K562 (cell line): ENCODE measurements at regions not wholly inside any gene's neighbourhood (a gene's known extent, or its start where the extent isn't known, plus 50 kb on each side); places are given as distances from the start of the nearest gene placed in this dataset.

Experiments
- ATAC-seq: fragments of 200-7000 bp; cut with Tn5 transposase; 3 replicates; pipeline ENCODE4 v1.9.1; 2020; ENCODE audit warnings: moderate library complexity
- BruUV-seq: library from RNA; stranded (reverse); fragments of 400-500 nt; replicated peaks from 2 replicates; lab custom pipeline; 2021; lab: Mats Ljungman, UMichigan
- CTCF ChIA-PET: fragments of 300-600 bp; formaldehyde crosslinking; extraction: SDS; loops from one replicate; lab custom pipeline; 2021; ENCODE audit warnings: low intra/inter-chr PET ratio; lab: Yijun Ruan, JAX
- POLR2A ChIA-PET: fragments of 300-600, 350-650 bp; sonication (Branson Sonifier 250); formaldehyde crosslinking; extraction: SDS; loops from one replicate; lab custom pipeline; 2021; ENCODE audit warnings: antibody characterized with exemption, inconsistent platforms; lab: Yijun Ruan, JAX
- DNase-seq, 4 experiments: peaks; one replicate each; pipeline versions ENCODE4 v3.0.0 to v3.0.0-alpha.2; 2011 to 2018; ENCODE audit warnings: low spot score in 3 of 4, mixed read lengths in 3 of 4; ENCODE audit errors: extremely low read depth in 1 of 4
- FAIRE-seq: peaks from 2 replicates; lab custom pipeline; 2011; peaks lifted over from hg19 to GRCh38; lab: Jason Lieb, UNC
- H2AFZ ChIP-seq: 2 replicates; pipeline ENCODE4 v1.6.0; 2011; ENCODE audit warnings: low read depth, low read length, control low read depth, inconsistent platforms
- H3K27ac ChIP-seq: fragments of 200-600 bp; 3 replicates; pipeline ENCODE4 v1.8.0; 2011; ENCODE audit warnings: low read depth, mild to moderate bottlenecking, control low read depth, inconsistent platforms, low read length, moderate library complexity, mixed read lengths; ENCODE audit errors: extremely low read depth
- H3K27me3 ChIP-seq, 2 experiments: fragments of 300-600 bp in 1 of 2; 2 replicates in 1 of 2; 3 replicates in 1 of 2; pipeline versions ENCODE4 v1.6.0 to v1.8.0; 2011; ENCODE audit warnings: inconsistent platforms in 2 of 2, low read length in 2 of 2, mild to moderate bottlenecking in 1 of 2, mixed read lengths in 1 of 2, moderate library complexity in 1 of 2; ENCODE audit not compliant: control insufficient read depth in 2 of 2, insufficient read depth in 2 of 2
- H3K36me3 ChIP-seq: fragments of 300-600 bp; 3 replicates; pipeline ENCODE4 v1.8.0; 2011; ENCODE audit warnings: mild to moderate bottlenecking, low read length, inconsistent platforms; ENCODE audit not compliant: control insufficient read depth, insufficient read depth
- H3K4me1 ChIP-seq, 2 experiments: fragments of 200-600 bp in 1 of 2; replicated peaks in 1 of 2; 2 replicates in 1 of 2; 3 replicates in 1 of 2; pipeline versions ENCODE4 v1.5.1 to v1.8.0; 2011; ENCODE audit warnings: inconsistent platforms in 2 of 2, low read length in 2 of 2, mild to moderate bottlenecking in 1 of 2, mixed read lengths in 1 of 2, moderate library complexity in 1 of 2; ENCODE audit not compliant: control insufficient read depth in 2 of 2, insufficient read depth in 2 of 2
- H3K4me2 ChIP-seq: 2 replicates; pipeline ENCODE4 v1.6.1; 2011; ENCODE audit warnings: low read length, control low read depth, inconsistent platforms, mixed read lengths; ENCODE audit not compliant: insufficient read depth
- H3K4me3 ChIP-seq: fragments of 200-600 bp; sonication (generic), shearing (Covaris generic); 2 replicates; pipeline ENCODE4 v1.5.1; 2016; ENCODE audit warnings: control low read depth, inconsistent platforms
- H3K79me2 ChIP-seq: fragments of 200-600 bp; 3 replicates; pipeline ENCODE4 v1.8.0; 2011; ENCODE audit warnings: low read length, inconsistent platforms; ENCODE audit not compliant: control insufficient read depth, insufficient read depth
- H3K9ac ChIP-seq, 2 experiments: 2 replicates each; pipeline versions ENCODE4 v1.6.0 to v1.6.1; 2011; ENCODE audit warnings: low read depth in 2 of 2, low read length in 2 of 2, control low read depth in 1 of 2, inconsistent platforms in 1 of 2, mild to moderate bottlenecking in 1 of 2, mixed read lengths in 1 of 2; ENCODE audit not compliant: insufficient read depth in 1 of 2
- H3K9me1 ChIP-seq: one replicate; pipeline ENCODE4 v1.6.0; 2011; ENCODE audit warnings: inconsistent platforms, mild to moderate bottlenecking, low read length, moderate library complexity; ENCODE audit not compliant: control insufficient read depth, insufficient read depth
- H3K9me3 ChIP-seq: replicated peaks from 2 replicates; pipeline ENCODE4 v1.5.1; 2011; ENCODE audit warnings: low read depth, low read length, inconsistent platforms; ENCODE audit not compliant: control insufficient read depth, insufficient read depth
- H4K20me1 ChIP-seq: replicated peaks from 2 replicates; pipeline ENCODE4 v1.6.1; 2011; ENCODE audit warnings: low read length, inconsistent platforms, mixed read lengths; ENCODE audit not compliant: control insufficient read depth, insufficient read depth
- CEBPG ChIP-seq, 3 experiments: fragments of 200-800 bp in 1 of 3; sonication (Bioruptor generic) in 1 of 3; sonication (generic) in 1 of 3; formaldehyde crosslinking in 1 of 3; IDR thresholded peaks in 2 of 3; conservative IDR thresholded peaks in 1 of 3; 2 replicates each; pipeline versions ENCODE4 v1.6.1 to v1.8.0; 2016 to 2022; ENCODE audit warnings: missing compliant biosample characterization in 2 of 3, missing genetic modification characterization in 2 of 3, mild to moderate bottlenecking in 1 of 3, missing genetic modification reagents in 1 of 3
- DDX20 ChIP-seq: fragments of 450-650 bp; IDR thresholded peaks from 2 replicates; pipeline ENCODE4 v1.6.1; 2016; ENCODE audit warnings: missing genetic modification characterization, low read depth, mild to moderate bottlenecking, missing compliant biosample characterization, moderate library complexity
- KDM1A ChIP-seq, 2 experiments: fragments of 450-650 bp; IDR thresholded peaks; 2 replicates each; pipeline ENCODE4 v1.6.1; 2016; ENCODE audit warnings: mild to moderate bottlenecking in 2 of 2
- SMAD2 ChIP-seq: fragments of 150-350 bp; IDR thresholded peaks from 2 replicates; pipeline ENCODE4 v1.6.1; 2014; ENCODE audit warnings: low read depth, mild to moderate bottlenecking, low read length
- SRSF7 ChIP-seq: fragments of 200-400 bp; formaldehyde crosslinking; optimal IDR thresholded peaks from 2 replicates; pipeline ENCODE3; 2017; ENCODE audit warnings: mild to moderate bottlenecking, low read depth, low read length
- XRCC4 ChIP-seq: IDR thresholded peaks from one replicate; pipeline ENCODE4 v1.6.1; 2011; ENCODE audit not compliant: insufficient read depth, insufficient read length; ENCODE audit errors: extremely low read depth
- ZFP30 ChIP-seq: fragments of 250-450 bp; sonication (Bioruptor Pico); IDR thresholded peaks from 2 replicates; pipeline ENCODE4 v1.8.0; 2022; ENCODE audit warnings: moderate library complexity, mild to moderate bottlenecking, inconsistent platforms, borderline replicate concordance
- WGBS: fragments of 100-300 bp; shearing (Covaris generic); methylation state at CpG from one replicate; pipeline ENCODE4 v1.1.6; 2016; ENCODE audit warnings: low coverage, mixed read lengths; ENCODE audit not compliant: insufficient coverage; ENCODE audit errors: missing lambda C conversion rate; 5-methylcytosine and 5-hydroxymethylcytosine counted together
- in situ Hi-C: fragments of 300-500 bp; cut with MboI; formaldehyde crosslinking; loops from 4 replicates; pipeline ENCODE4 v1.15.0; 2018; ENCODE audit warnings: inconsistent platforms, mixed read lengths
- intact Hi-C: fragments of 100-400 bp; cut with micrococcal nuclease; formaldehyde crosslinking; loops from 2 replicates; pipeline ENCODE4 v1.14.2; 2022
- TF ChIP-seq, protein P1 (sequence below), 2 experiments: IDR thresholded peaks; 2 replicates each; pipeline ENCODE4 v1.6.1; 2012; ENCODE audit warnings: improper control_type of control experiment in 2 of 2, low read depth in 2 of 2, low read length in 2 of 2, borderline replicate concordance in 1 of 2

DNA sequence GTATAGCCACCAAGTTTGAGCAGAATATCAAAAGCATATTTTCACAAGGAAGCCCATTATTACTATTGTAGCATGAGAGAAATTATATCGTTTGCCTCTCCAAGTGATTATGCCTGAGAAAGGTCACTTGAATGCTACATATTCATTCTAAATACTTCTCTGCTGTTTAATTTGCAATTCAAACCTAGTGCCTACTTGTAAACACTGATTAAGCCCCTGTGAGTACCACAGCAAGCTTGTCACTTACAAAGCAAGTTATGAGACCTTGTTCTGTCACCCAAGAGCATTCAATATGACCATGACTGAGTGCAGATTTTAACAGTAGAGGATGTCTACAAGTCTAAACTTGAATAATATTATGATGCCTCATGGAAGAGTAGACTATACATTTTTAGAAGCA lies 124.7 kb upstream of the SSTR1 start (continued):
- TF ChIP-seq XRCC4 (no peak), KDM1A (IDR thresholded peaks at IDR 0.05) (no peak)

DNA sequence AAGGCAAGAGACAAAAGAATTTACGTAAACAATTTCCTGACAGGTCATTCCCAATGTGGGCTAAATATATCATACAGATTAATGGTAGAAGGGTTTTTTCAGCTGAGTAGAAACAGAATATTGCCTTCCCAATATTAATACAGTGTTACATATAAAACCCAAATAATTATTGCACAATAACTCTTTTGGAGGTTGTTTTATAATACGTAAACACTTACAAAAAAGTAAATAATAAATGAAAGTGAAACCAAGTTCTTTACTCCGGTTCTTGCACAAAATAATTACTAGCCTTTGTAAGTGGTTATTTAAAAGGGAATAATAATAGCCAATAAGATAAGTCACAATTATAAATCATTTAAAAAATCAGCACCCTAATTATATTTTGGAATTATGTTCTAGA lies 118.6 kb upstream of the SSTR1 start:
- DNase-seq (no peak), FAIRE-seq (no peak)
- in situ Hi-C loops: no loop called here
- TF ChIP-seq CEBPG (CRISPR knock-in tag; IDR thresholded peaks at IDR 0.05): no peak
- peak in 1 of 2 experiments; percentile 41; a peak in 1 of 4 replicates for TF ChIP-seq CEBPG (tag; conservative IDR thresholded peaks at IDR 0.05 in 1 of 2, IDR thresholded peaks at IDR 0.05 in 1 of 2)
- no peak for TF ChIP-seq ZFP30
- TF ChIP-seq, all 486 proteins: peak for 1
- ChIA-PET POLR2A (no interaction called here), CTCF (no interaction called here)
- Histone ChIP-seq H2AFZ (no peak overlapping the region), H3K4me2 (no peak overlapping the region), H3K79me2 (no peaks in the 10 kb centered on the region), H3K4me1 (no peaks in the 10 kb centered on the region), H3K9me1 (no peaks in the 10 kb centered on the region), H3K9me3 (no peaks in the 10 kb centered on the region), H4K20me1 (no peaks in the 10 kb centered on the region), H3K4me3 (no peak overlapping the region), H3K36me3 (no peaks in the 10 kb centered on the region), H3K27ac (no peak overlapping the region), H3K9ac (no peak overlapping the region), H3K27me3 (no peaks in the 10 kb centered on the region)
- WGBS: 3% methylated on average over 3 of the region's 3 CpGs
- no TSS peak for BruUV-seq
- no peak for ATAC-seq
- intact Hi-C loops: no loop called here

DNA sequence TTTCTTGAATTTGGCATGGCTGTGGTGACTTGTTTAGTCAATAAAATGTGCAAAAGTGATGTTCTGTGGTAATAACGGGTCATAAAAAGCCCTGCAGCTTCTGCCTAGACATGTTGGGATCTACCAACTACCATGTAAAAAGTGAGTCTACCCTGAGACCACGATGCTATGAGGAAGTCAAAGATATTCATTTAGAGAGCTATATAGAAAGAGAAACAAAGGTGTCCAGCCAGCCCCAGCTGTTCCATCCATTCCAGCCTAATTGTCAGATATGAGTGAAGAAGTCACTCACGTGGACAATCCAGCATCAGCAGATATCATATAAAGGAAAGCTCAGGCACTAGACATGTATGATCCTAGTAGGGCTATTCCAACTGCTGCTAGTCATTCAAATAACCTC lies 117.2 kb upstream of the SSTR1 start:
- FAIRE-seq (no peak), DNase-seq (no peak), ATAC-seq (no peak)
- intact Hi-C loops (no loop called here), in situ Hi-C loops (no loop called here)
- Histone ChIP-seq H3K9me3 (no peaks in the 10 kb centered on the region), H3K9me1 (no peaks in the 10 kb centered on the region), H3K27ac (no peak overlapping the region), H4K20me1 (no peaks in the 10 kb centered on the region), H3K4me3 (no peak overlapping the region), H3K36me3 (no peaks in the 10 kb centered on the region), H2AFZ (no peak overlapping the region), H3K27me3 (no peaks in the 10 kb centered on the region), H3K79me2 (no peaks in the 10 kb centered on the region), H3K4me2 (no peak overlapping the region), H3K9ac (no peak overlapping the region), H3K4me1 (no peaks in the 10 kb centered on the region)
- ChIA-PET POLR2A (no interaction called here), CTCF (no interaction called here)
- BruUV-seq: no TSS peak
- 0% methylated on average over 3 of the region's 3 CpGs for WGBS
- TF ChIP-seq, protein P1, sequence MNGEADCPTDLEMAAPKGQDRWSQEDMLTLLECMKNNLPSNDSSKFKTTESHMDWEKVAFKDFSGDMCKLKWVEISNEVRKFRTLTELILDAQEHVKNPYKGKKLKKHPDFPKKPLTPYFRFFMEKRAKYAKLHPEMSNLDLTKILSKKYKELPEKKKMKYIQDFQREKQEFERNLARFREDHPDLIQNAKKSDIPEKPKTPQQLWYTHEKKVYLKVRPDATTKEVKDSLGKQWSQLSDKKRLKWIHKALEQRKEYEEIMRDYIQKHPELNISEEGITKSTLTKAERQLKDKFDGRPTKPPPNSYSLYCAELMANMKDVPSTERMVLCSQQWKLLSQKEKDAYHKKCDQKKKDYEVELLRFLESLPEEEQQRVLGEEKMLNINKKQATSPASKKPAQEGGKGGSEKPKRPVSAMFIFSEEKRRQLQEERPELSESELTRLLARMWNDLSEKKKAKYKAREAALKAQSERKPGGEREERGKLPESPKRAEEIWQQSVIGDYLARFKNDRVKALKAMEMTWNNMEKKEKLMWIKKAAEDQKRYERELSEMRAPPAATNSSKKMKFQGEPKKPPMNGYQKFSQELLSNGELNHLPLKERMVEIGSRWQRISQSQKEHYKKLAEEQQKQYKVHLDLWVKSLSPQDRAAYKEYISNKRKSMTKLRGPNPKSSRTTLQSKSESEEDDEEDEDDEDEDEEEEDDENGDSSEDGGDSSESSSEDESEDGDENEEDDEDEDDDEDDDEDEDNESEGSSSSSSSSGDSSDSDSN (IDR thresholded peaks at IDR 0.05; ENCODE audit: borderline replicate concordance in 1 of 2, low read depth in 2 of 2, low read length in 2 of 2): no peak
- TF ChIP-seq DDX20 (tag) (no peak), SMAD2 (no peak), SRSF7 (no peak)
